GM12873 (cell line): ENCODE measurements at regions not wholly inside any gene's neighbourhood (a gene's known extent, or its start where the extent isn't known, plus 50 kb on each side); places are given as distances from the start of the nearest gene placed in this dataset.

ENCODE experiments used
- TF ChIP-seq, protein P1 (sequence below): IDR thresholded peaks from 2 replicates; pipeline ENCODE4 v1.5.1; 2012; ENCODE audit warnings: low read depth, mild to moderate bottlenecking, moderate library complexity, low read length, control low read depth; ENCODE audit not compliant: insufficient read depth; ENCODE audit errors: missing control alignments

DNA sequence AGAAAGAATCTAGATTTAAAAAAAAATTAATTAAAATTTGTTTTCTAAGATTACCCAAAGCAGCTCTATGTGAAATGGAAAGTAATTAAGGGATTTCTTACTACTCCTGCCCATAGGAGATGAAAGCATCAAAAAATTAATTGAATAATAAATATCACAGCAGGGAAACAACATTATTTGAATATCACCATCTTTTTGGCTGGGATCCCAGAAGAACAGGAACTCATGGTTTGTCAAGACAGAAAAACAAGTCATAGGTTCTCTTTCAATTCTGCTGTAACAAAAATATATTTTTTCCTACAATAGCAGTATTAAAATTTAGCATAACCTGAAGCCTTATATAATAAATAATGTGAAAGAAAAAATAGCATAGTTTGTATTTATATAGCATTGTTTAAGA, 1713.4 kb downstream of the NCAM2 start:
- TF ChIP-seq, protein P1, sequence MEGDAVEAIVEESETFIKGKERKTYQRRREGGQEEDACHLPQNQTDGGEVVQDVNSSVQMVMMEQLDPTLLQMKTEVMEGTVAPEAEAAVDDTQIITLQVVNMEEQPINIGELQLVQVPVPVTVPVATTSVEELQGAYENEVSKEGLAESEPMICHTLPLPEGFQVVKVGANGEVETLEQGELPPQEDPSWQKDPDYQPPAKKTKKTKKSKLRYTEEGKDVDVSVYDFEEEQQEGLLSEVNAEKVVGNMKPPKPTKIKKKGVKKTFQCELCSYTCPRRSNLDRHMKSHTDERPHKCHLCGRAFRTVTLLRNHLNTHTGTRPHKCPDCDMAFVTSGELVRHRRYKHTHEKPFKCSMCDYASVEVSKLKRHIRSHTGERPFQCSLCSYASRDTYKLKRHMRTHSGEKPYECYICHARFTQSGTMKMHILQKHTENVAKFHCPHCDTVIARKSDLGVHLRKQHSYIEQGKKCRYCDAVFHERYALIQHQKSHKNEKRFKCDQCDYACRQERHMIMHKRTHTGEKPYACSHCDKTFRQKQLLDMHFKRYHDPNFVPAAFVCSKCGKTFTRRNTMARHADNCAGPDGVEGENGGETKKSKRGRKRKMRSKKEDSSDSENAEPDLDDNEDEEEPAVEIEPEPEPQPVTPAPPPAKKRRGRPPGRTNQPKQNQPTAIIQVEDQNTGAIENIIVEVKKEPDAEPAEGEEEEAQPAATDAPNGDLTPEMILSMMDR: no peak

- TF ChIP-seq, protein P1: no peak
Measured at GRCh38 chr21:22725436-22725835, 1727.2 kb downstream of the NCAM2 start.

GRCh38 chr21:22728091-22728490, 1729.9 kb downstream of the NCAM2 start:
- TF ChIP-seq, protein P1: no peak

- TF ChIP-seq, protein P1: no peak
Measured at GRCh38 chr21:22743085-22743484, 1744.9 kb downstream of the NCAM2 start.

- TF ChIP-seq, protein P1: no peak
Measured at GRCh38 chr21:22754746-22755145, 1756.5 kb downstream of the NCAM2 start.

GRCh38 chr21:22758478-22758877, 1760.3 kb downstream of the NCAM2 start:
- TF ChIP-seq, protein P1: no peak

DNA sequence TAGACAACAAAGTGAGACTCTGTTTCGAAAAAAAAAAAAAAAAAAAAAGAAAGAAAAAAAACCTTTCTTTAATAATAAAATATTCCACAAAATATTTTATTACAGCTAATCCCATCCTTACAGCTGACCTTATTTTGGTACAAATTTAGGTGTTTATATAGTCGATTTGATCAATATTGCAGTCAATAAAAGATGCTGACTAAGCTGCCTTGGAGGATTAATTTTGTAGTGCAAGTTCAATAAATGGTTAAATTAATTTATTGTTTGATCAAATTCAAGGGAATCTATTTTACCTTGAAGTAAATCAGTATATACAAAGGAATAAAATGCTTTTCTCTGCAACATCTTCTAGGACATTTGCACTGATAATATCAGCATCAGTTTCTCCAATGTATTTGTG, 1764.3 kb downstream of the NCAM2 start:
- TF ChIP-seq, protein P1: no peak

DNA sequence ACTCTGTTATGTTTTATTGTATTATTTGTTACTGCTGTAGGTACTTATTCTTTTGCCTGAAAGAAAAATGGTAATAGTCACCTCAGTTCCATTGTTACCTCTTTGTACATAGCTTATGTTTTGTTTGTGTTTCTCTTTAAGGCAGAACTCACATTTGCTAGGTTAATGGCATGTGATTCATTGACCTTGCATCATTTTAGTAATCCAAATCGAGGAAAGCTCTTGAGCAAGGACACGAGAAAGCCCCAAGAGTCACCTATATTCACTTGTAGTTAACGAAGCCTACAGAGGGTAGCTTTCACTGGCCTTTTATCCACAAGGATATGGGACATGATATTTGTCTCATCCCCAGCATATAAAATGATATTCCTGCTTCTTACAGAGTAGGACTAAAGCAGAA, 1765.2 kb downstream of the NCAM2 start:
- TF ChIP-seq, protein P1: no peak
